ENCODE measurements at regions not wholly inside any gene's neighbourhood (a gene's known extent, or its start where the extent isn't known, plus 50 kb on each side); places are given as distances from the start of the nearest gene placed in this dataset.

GRCh38 chr10:35784751-35785150 is 142.7 kb upstream of the FZD8 start:
- no peaks in the 10 kb centered on the region for H3K23me2 ChIP-seq (ENCODE audit: low read depth, low read length)
- H2BK5ac ChIP-seq (ENCODE audit: low read depth, low read length), result no peak overlapping the region
- H3K23ac ChIP-seq (ENCODE audit: insufficient read length), result no peak overlapping the region
- FAIRE-seq (no peak), DNase-seq (ENCODE audit: low read depth in 1 of 2, low spot score in 2 of 2) (no peak)
- H3K9me3 ChIP-seq (ENCODE audit: insufficient read depth in 2 of 2, low read depth in 1 of 2, low read length in 1 of 2), result peaks cover 0 to 6% of the 10 kb centered on the region in 2 experiments; a peak in 2 of 4 replicates
- no peak overlapping the region for H3K9ac ChIP-seq (replicated peaks in 1 of 4; ENCODE audit: extremely low read depth in 1 of 4, low read depth in 3 of 4, low read length in 3 of 4)
- H3K27ac ChIP-seq (ENCODE audit: low read depth, low read length), result no peak overlapping the region
- H3K4ac ChIP-seq (replicated peaks; ENCODE audit: insufficient read length, low read depth, low read length), result no peak overlapping the region
- ChIA-PET CTCF (ENCODE audit: partially characterized antibody) (interaction anchor here (1.6 kb wide), 1 partner anchor 9 kb away, joined by 5 read pairs; no protein-coding TSS in a partner anchor), POLR2A (ENCODE audit: partially characterized antibody) (no interaction called here)
- H2AK5ac ChIP-seq (ENCODE audit: low read depth, low read length), result no peak overlapping the region
- H3K4me1 ChIP-seq (replicated peaks in 1 of 4; ENCODE audit: control insufficient read depth in 3 of 4, insufficient read depth in 4 of 4, low read length in 3 of 4), result peaks cover 0 to 9% (median 2%) of the 10 kb centered on the region in 4 experiments; a peak in 2 of 7 replicates
- H3K4me2 ChIP-seq (ENCODE audit: insufficient read depth in 1 of 2, low read depth in 2 of 2, low read length in 2 of 2), result no peak overlapping the region
- H3K18ac ChIP-seq (ENCODE audit: extremely low read depth, low read length), result no peak overlapping the region
- H4K91ac ChIP-seq (replicated peaks; ENCODE audit: insufficient read length, low read length), result no peak overlapping the region
- H2BK15ac ChIP-seq (ENCODE audit: low read length), result no peak overlapping the region
- no peak overlapping the region for H2BK12ac ChIP-seq (ENCODE audit: low read depth, low read length)
- no peak overlapping the region for H4K5ac ChIP-seq (ENCODE audit: insufficient read length, low read depth, low read length)
- no peak overlapping the region for H3K14ac ChIP-seq (ENCODE audit: insufficient read length)
- no peak overlapping the region for H2BK120ac ChIP-seq (replicated peaks; ENCODE audit: low read depth, low read length)
- H3K79me1 ChIP-seq (ENCODE audit: low read depth, low read length), result no peaks in the 10 kb centered on the region
- no peak overlapping the region for H3K4me3 ChIP-seq (ENCODE audit: extremely low read depth in 1 of 4, insufficient read depth in 2 of 4, low read depth in 3 of 4, low read length in 4 of 4)
- WGBS, 2 experiments (ENCODE audit: extremely low coverage in 1 of 2, insufficient coverage in 1 of 2, insufficient read length in 1 of 2, insufficient replicate concordance in 2 of 2, low coverage in 1 of 2, low lambda C conversion rate in 2 of 2, missing lambda C conversion rate in 1 of 2), result 96% methylated on average over 5 of the region's 5 CpGs; no CpG with 5 or more reads in 1 of the 2 experiments
- H2BK20ac ChIP-seq (ENCODE audit: low read length), result no peak overlapping the region
- no peak overlapping the region for H3K56ac ChIP-seq (replicated peaks; ENCODE audit: insufficient read length, low read depth, low read length)
- H4K8ac ChIP-seq (ENCODE audit: extremely low read depth, insufficient read depth, low read length), result no peak overlapping the region
- H4K20me1 ChIP-seq (replicated peaks in 1 of 2; ENCODE audit: control insufficient read depth in 1 of 2, insufficient read depth in 2 of 2, low read length in 2 of 2), result no peaks in the 10 kb centered on the region
- H2AFZ ChIP-seq (ENCODE audit: low read length), result no peak overlapping the region
- H3K36me3 ChIP-seq (ENCODE audit: control insufficient read depth in 2 of 4, insufficient read depth in 4 of 4, low read length in 3 of 4), result no peaks in the 10 kb centered on the region; a peak in 1 of 8 replicates
- no peaks in the 10 kb centered on the region for H3K79me2 ChIP-seq (ENCODE audit: control insufficient read depth in 1 of 2, insufficient read depth in 2 of 2, low read length in 2 of 2)
- H3K27me3 ChIP-seq (replicated peaks in 1 of 4; ENCODE audit: control insufficient read depth in 3 of 4, extremely low read depth in 1 of 4, insufficient read depth in 3 of 4, low read length in 3 of 4), result no peaks in the 10 kb centered on the region
- no peak for TF ChIP-seq KDM1A (IDR thresholded peaks at IDR 0.05; ENCODE audit: borderline replicate concordance, low read length)
- TF ChIP-seq SIN3A (conservative IDR thresholded peaks at IDR 0.05 in 1 of 2, IDR thresholded peaks at IDR 0.05 in 1 of 2; ENCODE audit: low read depth in 1 of 2, low read length in 2 of 2), result no peak
- no peak for TF ChIP-seq SP4 (IDR thresholded peaks at IDR 0.05; ENCODE audit: low read length)
- no peak for TF ChIP-seq CHD1 (IDR thresholded peaks at IDR 0.05; ENCODE audit: low read depth, low read length)
- no peak for TF ChIP-seq TCF12 (IDR thresholded peaks at IDR 0.05; ENCODE audit: low read depth, low read length)
- no peak for TF ChIP-seq RBBP5 (IDR thresholded peaks at IDR 0.05; ENCODE audit: borderline replicate concordance, low read depth, low read length)
- TF ChIP-seq TAF7 (optimal IDR thresholded peaks at IDR 0.05; ENCODE audit: borderline replicate concordance, low read depth, low read length), result no peak
- no peak for TF ChIP-seq POU5F1 (IDR thresholded peaks at IDR 0.05; ENCODE audit: low read depth, low read length)
- no peak for TF ChIP-seq MAFK (IDR thresholded peaks at IDR 0.05; ENCODE audit: low read depth, low read length)
- no peak for TF ChIP-seq FOSL1 (IDR thresholded peaks at IDR 0.05; ENCODE audit: insufficient read depth, low read depth, low read length)
- no peak for TF ChIP-seq PHF8 (conservative IDR thresholded peaks at IDR 0.05; ENCODE audit: low read depth, low read length)
- TF ChIP-seq YY1 (IDR thresholded peaks at IDR 0.05; ENCODE audit: low read depth, low read length), result no peak
- no peak for TF ChIP-seq RXRA (IDR thresholded peaks at IDR 0.05; ENCODE audit: insufficient read depth, low read depth, low read length)
- TF ChIP-seq POLR2A (IDR thresholded peaks at IDR 0.05; ENCODE audit: control extremely low read depth in 1 of 2, low read depth in 2 of 2, low read length in 2 of 2), result no peak
- TF ChIP-seq CTBP2 (IDR thresholded peaks at IDR 0.05; ENCODE audit: borderline replicate concordance, insufficient read depth, insufficient read length, low read length), result no peak
- no peak for TF ChIP-seq CREB1 (IDR thresholded peaks at IDR 0.05)
